ENCODE measurements at regions not wholly inside any gene's neighbourhood (a gene's known extent, or its start where the extent isn't known, plus 50 kb on each side); places are given as distances from the start of the nearest gene placed in this dataset.

GRCh38 chr13:44171156-44171555 is 202.5 kb upstream of the SERP2 start:
- TF ChIP-seq EP300 (IDR thresholded peaks at IDR 0.05; ENCODE audit: borderline replicate concordance) (no peak), RAD21 (IDR thresholded peaks at IDR 0.05; ENCODE audit: low read depth) (no peak), NFIC (IDR thresholded peaks at IDR 0.05) (no peak), YY1 (IDR thresholded peaks at IDR 0.05; ENCODE audit: low read depth) (no peak), CREB1 (IDR thresholded peaks at IDR 0.05; ENCODE audit: low read depth) (no peak), TEAD4 (IDR thresholded peaks at IDR 0.05) (no peak), USF1 (IDR thresholded peaks at IDR 0.05) (no peak), TCF12 (IDR thresholded peaks at IDR 0.05; ENCODE audit: low read depth) (no peak), REST (IDR thresholded peaks at IDR 0.05; ENCODE audit: low read depth) (no peak), EGR1 (IDR thresholded peaks at IDR 0.05) (no peak), FOXM1 (IDR thresholded peaks at IDR 0.05; ENCODE audit: borderline replicate concordance, low read depth) (no peak), TAF1 (IDR thresholded peaks at IDR 0.05; ENCODE audit: low read depth) (no peak), CEBPB (IDR thresholded peaks at IDR 0.05) (no peak), MAX (IDR thresholded peaks at IDR 0.05) (no peak), ZBTB7A (IDR thresholded peaks at IDR 0.05; ENCODE audit: low read depth) (no peak)

- no peak for TF ChIP-seq REST (IDR thresholded peaks at IDR 0.05; ENCODE audit: low read depth)
- no peak for TF ChIP-seq TCF12 (IDR thresholded peaks at IDR 0.05; ENCODE audit: low read depth)
- TF ChIP-seq MAX (IDR thresholded peaks at IDR 0.05): no peak
- no peak for TF ChIP-seq CEBPB (IDR thresholded peaks at IDR 0.05)
- TF ChIP-seq CREB1 (IDR thresholded peaks at IDR 0.05; ENCODE audit: low read depth): no peak
- TF ChIP-seq TEAD4 (IDR thresholded peaks at IDR 0.05): no peak
- no peak for TF ChIP-seq USF1 (IDR thresholded peaks at IDR 0.05)
- TF ChIP-seq NFIC (IDR thresholded peaks at IDR 0.05): no peak
- TF ChIP-seq RAD21 (IDR thresholded peaks at IDR 0.05; ENCODE audit: low read depth): no peak
- no peak for TF ChIP-seq FOXM1 (IDR thresholded peaks at IDR 0.05; ENCODE audit: borderline replicate concordance, low read depth)
These were observed 201.8 kb upstream of the SERP2 start for GRCh38 chr13:44171861-44172260.

- no peak for TF ChIP-seq CREB1 (IDR thresholded peaks at IDR 0.05; ENCODE audit: low read depth)
- no peak for TF ChIP-seq RAD21 (IDR thresholded peaks at IDR 0.05; ENCODE audit: low read depth)
- TF ChIP-seq EP300 (IDR thresholded peaks at IDR 0.05; ENCODE audit: borderline replicate concordance): no peak
- TF ChIP-seq TEAD4 (IDR thresholded peaks at IDR 0.05): no peak
- TF ChIP-seq NFIC (IDR thresholded peaks at IDR 0.05): no peak
- TF ChIP-seq USF1 (IDR thresholded peaks at IDR 0.05): no peak
- no peak for TF ChIP-seq REST (IDR thresholded peaks at IDR 0.05; ENCODE audit: low read depth)
- no peak for TF ChIP-seq MAX (IDR thresholded peaks at IDR 0.05)
- TF ChIP-seq YY1 (IDR thresholded peaks at IDR 0.05; ENCODE audit: low read depth): no peak
- no peak for TF ChIP-seq TAF1 (IDR thresholded peaks at IDR 0.05; ENCODE audit: low read depth)
These were observed 201.3 kb upstream of the SERP2 start for GRCh38 chr13:44172281-44172810.

GRCh38 chr13:44174769-44175425 is 198.7 kb upstream of the SERP2 start:
- TF ChIP-seq CREB1 (IDR thresholded peaks at IDR 0.05; ENCODE audit: low read depth) (no peak), MAX (IDR thresholded peaks at IDR 0.05) (no peak), NFIC (IDR thresholded peaks at IDR 0.05) (no peak), TAF1 (IDR thresholded peaks at IDR 0.05; ENCODE audit: low read depth) (no peak)
